HG03432 (cell line): ENCODE measurements at regions not wholly inside any gene's neighbourhood (a gene's known extent, or its start where the extent isn't known, plus 50 kb on each side); places are given as distances from the start of the nearest gene placed in this dataset.

Experiments
- ATAC-seq: cut with Tn5 transposase; IDR thresholded peaks from one replicate; pipeline ENCODE4 v1.9.1; 2021; ENCODE audit warnings: mild to moderate bottlenecking, moderate library complexity; ENCODE audit not compliant: unreplicated experiment

DNA sequence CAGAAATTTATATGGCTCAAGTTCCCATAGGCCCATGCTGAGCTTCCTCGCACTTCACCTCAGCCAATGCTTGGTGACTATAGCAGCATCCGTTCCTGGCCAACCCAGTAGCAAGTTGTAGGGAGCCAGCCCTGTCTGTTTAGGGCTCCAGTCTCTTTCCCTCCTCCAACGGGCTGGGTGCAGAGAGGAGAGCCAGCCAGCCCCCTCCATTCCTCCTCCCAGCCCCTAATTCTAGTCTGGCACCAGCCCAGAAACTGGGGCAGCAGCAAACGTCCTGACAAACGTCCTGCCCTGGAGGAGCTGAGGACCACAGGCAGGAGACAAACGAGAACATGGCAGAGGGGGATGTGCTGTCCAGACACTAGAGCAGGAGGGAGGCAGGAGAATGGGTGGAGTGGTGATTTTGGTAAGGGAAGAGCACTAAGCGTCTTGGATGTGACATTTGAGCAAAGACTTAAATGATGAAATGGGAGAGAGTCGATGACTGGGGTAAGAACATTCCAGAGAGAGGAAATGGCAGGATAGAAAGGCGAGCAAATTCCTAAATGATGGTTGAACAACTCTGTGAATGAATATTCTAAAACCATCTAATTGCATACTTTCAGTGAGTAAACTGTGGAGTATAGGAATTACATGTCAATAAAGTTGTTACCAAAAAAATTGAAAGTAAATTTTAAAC is 222.5 kb upstream of the DAPK1 start:
- ATAC-seq: no peak

DNA sequence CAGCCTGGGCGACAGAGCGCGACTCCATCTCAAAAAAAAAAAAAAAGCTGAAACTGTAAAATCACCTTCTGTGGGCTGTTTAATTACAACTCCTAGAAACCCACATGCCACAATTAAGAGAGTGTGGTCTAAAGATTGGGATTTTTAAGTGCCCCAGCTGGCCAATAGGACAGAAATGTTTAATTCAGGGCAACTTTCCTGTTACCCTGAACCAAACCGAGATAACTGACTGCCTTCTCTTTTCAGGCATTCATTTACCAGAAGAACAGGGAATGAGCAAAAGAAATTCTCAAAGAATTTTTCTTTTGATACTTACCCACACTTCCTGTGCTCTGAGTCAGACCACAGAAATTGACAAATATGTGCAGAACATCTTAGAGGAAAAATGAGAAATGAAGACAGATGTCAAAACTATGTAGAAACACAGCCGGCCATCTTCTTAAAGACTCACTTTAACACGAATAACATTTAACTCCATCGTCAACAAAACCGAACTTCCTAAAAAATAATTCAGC is 221.3 kb upstream of the DAPK1 start:
- no peak for ATAC-seq

DNA sequence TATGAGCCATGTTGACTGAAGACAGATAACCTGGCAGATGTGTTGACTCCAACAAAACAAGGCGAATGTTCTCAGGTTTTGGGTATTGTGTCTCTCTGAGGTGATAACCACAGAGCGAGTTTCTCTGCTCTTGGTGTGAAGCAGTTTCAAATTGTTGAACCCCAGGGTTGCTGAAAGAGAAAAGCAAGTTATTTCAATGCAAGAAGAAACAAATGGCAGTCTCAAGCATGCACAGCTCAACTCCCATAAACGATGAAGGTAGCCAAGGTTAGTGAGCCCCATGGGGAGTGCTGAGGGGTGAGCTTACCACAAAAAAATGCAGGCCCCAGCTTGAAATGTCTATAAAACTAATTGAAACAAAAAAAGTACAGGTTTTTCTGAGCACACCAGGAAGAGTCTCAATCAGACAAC is 220.8 kb upstream of the DAPK1 start:
- ATAC-seq: no peak

DNA sequence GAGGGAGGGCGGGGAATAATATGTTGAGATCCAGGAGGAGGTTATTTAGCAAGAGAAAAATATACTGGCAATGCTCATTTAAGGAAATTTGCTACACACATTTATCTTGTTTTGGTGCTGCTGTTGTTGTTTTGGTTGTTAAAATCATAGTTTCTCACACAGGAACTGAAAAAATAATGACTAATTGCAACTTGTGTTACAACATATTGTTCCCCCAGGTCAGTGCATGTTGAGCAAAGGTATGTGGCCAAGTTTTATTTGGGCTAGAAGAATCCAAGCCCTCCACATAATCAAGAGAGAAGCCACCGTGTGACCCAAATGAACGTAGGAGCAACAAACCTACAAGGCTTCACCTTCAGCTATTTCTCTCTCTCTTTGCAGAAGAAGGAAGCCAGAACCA is 220.3 kb upstream of the DAPK1 start:
- no peak for ATAC-seq

DNA sequence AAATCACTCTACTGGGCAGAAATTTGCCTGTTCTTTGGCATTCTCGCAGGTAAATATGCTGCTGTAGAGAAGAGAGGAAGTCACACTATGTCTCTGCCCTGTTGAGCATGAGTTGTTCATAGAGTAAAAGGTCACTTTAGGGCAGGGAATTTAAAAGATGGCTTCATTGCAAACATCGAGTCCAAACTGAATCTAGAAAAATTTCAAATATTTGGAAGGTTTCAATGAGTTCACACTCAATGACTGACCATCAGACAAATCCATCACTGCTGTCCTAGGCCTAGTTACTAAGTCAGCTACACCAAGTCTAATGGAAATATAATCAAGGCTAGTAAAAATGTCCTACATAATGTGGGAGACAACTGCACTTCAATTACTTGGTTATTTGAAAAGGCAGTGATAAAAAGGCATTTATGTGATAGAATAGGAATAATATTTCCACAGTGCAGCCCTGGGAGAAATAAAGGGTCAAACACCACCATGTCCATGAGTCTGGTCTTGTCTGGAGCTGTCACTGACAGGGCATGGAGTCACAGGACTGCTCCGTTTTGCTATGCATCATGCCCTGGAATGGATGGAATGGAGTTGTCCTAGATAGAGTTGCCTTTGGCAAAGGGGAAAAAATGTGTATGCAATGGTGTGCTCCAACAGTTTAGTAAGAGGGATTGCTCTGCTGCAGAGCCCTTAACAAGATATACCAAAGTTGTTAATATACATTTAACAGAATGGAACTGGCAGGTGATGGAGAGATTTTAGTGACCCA is 218.5 kb upstream of the DAPK1 start:
- no peak for ATAC-seq

DNA sequence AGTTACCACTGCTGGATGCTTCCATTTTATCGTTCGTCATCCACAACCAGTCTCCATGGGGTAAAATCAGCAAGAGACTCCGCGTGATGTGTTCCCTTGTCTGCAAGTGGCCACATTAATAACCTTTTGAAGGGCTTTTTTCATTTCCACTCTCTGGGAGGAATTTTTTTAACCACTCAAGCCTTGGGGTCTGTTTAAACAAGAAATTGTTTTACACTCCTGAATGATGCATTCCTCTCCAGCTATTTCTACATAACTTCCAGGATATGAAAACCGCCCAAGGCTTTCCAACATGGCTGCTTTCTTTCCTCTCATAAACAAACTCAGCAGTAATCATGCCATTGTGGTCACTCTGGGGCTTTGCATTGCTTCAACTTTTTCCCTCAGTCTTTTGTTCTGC is 217.2 kb upstream of the DAPK1 start:
- ATAC-seq: no peak

DNA sequence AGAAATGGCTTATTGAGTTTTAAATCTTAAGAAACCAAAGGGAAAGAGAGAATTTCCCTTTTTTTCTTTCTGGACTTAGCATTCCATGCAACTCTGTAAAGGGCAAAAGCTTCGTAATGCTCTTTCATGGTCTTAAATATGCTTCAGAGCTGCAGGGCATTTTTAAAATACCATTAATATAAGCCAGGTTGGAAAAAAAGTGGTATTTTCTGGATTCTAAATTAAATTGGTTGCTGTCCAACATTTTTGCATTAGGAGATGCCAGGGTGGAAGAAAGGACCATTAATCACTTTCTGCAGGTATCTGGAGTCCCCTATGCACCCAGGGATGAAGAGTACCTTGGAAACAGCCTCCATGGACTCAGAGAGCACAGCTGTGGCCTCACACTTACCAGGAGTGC is 215.1 kb upstream of the DAPK1 start:
- ATAC-seq: no peak

DNA sequence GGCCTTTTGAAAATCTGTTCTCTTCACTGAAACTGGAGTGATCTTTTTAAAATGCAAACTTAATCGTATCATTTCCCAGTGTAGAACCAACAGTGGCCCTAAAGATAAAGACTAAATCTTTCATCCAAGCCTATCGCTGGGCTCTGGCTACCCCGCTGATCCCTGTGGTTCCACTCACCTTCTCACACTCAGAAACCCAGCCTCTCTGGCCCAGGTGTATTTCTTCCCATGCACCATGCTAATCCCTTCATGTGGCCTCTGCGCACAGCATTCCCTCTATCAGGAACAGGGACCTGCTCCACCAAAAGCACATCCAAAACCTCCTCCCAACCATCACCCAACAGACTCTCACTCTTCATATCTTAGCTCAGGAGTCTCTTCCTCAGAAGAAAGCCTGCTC is 214.1 kb upstream of the DAPK1 start:
- ATAC-seq: no peak

DNA sequence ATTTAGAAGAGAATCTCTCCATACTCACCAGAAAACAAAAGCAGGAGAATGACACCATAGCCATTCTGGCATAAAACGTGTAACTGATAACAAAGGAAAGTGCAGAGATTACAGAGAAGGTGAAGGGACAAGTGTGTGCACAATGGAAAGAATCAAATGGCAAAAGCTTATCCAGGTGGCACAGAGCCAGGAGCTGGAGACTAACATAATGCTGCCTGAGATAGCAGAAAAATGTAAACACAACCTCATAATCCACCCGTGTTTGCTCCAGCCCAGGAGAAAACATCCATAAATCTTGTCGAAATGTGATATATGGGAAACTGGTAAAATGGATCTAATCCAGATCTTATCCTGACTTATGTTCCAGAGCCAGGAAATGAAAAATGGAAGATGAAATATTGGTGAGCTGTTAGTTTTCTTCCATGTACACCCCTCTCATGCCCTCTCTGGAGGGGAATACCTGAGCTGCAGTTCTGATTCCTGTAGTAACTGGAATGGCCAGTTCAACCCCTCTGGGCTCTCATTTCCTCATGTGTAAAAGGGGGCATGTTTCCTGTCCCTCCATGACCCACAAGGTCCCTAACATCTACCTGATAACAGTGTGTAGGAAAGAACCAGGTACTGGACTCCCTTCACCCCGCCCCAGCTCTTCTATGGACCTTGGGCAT is 212.3 kb upstream of the DAPK1 start:
- ATAC-seq: no peak

DNA sequence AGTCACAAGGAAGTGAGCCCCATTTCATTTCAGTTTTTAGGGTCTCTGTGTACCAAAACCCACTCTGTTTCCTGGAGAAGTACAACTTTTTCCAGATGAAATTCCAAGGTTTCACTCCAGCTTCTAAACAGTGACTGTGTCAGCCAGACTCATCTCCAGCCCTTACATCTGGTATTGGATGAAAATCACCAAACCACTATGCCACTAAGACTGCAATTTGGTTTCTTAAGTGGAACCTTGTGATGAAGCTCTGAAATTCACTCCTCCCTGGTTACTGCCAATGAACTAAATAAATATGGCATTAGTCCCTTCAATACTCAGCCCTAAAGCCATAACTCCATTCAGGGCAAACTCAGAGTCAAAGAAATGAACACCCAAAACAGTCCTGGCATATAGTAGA is 211.2 kb upstream of the DAPK1 start:
- no peak for ATAC-seq

DNA sequence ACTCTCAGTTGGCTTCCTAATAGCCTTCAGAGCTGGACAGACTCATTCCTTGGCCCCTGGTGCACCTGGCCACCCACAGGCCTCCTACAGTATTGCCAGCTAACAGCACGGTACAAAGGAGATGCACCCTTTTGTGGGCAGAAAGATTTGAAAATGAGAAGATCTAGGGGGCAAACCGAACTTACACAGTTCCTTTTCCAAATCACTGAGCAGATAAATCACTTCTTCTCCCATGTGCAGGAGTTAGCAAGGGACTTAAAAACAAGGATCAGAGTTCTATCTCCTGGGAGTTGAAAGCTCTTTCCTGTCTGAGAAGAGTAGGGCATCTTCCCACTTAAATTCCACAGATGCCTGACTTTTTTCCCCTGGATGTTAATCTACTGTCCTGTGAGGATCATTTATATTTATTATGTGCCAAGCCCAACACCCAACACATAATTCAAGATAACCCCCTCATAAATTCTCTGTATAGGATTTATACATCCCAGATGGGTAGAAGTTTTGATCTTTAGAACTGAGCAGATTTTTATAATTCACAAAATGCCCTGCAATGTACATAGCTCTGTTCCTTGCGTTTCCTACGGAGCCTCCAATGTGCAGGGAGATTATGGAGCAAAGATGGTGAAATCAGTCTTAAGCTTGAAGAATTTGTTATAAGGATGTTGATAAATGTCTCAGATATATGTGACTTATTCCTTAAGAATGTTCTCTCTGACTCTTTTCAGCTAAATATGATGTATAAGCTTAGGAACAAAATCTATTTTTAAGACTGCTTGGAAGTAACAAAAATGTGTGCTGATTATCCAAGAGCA is 207.2 kb upstream of the DAPK1 start:
- ATAC-seq: no peak

DNA sequence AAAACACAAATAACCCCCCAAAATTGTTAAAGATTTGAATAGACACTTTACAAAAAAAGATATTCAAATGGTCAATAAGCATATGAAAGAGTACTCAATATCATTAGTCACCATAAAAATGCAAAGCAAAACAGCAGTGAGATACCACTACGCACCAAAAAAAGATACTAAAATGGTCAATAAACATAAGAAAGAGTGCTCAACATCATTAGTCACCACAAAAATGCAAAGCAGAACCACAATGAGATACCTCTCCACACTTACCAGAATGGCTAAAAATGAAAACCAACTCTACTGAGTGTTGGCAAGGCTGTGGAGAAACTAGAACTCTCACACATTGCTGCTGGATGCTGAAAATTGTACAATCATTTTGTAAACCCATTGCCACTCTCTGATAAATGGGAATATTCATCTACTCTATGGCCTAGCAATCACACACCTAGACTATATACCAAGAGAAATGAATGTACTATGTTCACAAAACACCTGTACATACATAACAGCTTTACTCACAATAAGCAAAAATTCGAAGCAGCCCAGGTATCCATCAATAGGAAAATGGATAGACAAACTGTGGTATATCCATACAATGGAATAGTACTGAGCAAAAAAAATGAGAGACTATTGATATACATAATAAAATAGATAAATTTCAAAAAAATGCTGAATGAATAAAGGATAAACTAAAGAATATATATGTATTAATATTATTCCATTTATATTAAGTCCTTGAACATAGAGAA is 205.0 kb upstream of the DAPK1 start:
- ATAC-seq: no peak

DNA sequence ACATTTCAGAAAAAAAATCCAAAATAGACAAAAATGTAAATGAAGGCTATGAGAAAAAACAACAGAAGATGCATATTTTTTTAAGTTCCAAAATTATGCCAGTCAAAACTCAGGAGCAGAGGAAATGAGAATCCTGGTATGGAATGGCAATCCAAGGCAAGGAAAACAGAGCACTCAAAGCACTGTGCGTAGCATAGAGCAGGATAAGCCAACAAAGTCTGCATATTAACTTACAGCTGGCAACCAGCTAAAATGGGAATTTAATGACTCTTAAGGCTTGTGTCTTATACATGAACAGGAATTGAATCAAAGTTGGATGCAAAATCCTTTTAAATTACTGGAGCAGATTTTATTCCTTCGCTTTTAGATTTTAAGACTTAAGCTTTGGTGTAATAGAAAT is 203.5 kb upstream of the DAPK1 start:
- ATAC-seq: no peak

DNA sequence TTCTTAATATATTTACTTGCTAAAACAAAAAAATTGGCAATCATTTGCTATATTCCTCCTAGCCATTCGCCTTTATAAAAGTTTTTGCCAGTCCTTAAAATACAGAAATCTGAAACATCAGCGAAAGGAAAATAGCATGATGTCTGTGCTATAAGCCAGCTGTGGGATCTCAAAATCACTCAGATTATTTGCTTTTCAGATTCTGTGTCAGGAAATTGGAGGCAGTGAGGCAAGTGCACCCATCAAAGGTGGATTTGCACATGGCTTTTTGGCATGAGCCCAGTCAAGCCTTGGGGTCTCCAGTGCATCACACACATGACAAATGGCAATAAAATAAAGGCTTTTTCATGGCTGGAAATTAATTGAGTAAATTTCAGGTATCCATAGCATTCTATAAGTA is 196.8 kb upstream of the DAPK1 start:
- no peak for ATAC-seq

DNA sequence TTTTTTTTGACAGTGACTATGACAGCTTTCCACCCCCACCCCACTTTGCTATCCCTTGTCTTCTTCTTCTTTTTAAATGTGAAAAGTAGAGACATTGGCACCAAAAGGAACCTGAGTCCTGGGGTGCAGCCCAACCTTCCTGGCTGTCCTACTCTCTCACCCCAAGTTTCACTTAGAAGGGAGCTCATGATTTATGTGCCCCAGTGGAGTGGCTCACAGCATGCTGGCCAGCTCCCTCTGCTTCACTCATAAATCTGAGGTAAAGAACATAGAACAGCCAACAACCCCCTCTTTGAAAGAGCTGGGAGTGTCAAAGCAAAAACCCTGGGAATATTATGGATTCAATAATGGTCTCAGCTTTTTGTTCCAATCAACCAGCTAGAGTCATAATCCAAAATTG is 196.3 kb upstream of the DAPK1 start:
- ATAC-seq: no peak

DNA sequence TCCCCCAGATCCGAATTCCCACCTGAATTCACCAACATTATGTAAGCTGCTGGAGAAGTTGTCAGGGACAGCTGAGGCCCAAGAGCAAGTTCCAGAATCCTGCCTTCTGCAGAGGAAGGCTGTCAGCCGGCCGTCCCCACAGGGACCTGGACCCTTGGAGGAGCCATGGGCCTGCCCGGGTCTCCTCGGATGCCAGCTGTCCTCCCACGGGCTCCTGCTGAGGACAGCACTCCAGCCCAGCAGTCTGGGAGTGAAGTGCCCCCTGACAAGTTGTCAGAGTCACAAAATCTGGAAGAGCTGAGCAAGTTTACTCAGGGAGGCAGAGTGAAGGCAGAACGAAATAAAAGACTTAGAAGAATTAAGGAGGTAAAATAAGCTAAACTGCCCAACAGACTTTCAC is 192.5 kb upstream of the DAPK1 start:
- ATAC-seq: no peak

DNA sequence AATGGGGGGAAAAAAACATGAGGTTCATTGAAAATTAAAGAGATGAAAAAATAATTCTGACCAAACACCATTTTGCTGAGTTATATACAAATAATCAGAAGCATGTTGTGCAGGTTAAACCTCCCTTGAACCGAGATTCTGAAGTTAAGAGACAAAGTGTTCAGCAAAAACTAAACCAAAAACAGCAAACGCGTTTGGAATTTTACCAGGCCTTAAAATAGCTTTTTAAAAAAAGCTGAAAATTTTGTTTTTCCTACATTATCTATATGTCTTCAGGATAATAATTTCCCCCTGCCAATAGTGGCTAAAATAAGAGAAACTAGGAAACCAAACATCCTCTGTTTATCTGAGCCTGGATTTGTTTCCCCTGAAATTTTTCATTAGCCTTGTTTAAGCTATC is 191.7 kb upstream of the DAPK1 start:
- ATAC-seq: no peak

DNA sequence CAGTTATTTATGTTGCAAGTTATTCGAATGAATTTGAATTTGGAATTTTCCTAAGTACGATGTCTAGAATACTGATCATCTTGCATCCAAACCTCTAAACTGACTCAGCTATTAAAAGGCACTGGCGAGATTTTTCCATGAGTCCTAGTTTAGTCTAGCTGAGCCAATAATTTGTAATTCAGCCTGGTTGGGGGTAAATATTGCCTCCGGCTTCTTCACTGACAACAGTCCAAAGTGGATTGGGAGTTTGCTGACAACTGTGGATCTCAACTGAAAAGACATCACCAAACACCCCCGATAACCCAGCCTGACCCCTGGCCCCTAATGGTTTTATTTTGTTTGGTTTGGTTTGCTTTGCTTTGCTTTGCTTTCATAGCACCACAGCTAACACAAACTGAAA is 189.8 kb upstream of the DAPK1 start:
- no peak for ATAC-seq

DNA sequence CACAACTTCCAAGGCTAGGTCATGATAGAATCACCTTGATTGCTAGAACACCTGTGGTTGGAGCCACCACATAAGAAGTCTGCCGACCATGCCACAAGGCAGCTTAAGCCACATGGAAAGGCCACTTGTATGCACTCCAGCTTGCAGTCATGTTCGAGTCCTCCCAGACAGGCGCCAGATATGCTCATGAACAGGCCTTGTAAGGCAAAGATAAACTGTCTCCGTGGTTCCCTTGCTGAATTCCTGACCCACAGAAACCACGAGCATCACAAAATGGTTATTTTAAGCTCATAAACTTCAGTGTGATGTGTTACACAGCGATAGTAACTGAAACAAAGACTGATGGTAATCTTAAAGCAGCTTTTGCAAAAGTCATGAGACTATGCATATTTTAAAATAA is 188.4 kb upstream of the DAPK1 start:
- ATAC-seq: no peak

DNA sequence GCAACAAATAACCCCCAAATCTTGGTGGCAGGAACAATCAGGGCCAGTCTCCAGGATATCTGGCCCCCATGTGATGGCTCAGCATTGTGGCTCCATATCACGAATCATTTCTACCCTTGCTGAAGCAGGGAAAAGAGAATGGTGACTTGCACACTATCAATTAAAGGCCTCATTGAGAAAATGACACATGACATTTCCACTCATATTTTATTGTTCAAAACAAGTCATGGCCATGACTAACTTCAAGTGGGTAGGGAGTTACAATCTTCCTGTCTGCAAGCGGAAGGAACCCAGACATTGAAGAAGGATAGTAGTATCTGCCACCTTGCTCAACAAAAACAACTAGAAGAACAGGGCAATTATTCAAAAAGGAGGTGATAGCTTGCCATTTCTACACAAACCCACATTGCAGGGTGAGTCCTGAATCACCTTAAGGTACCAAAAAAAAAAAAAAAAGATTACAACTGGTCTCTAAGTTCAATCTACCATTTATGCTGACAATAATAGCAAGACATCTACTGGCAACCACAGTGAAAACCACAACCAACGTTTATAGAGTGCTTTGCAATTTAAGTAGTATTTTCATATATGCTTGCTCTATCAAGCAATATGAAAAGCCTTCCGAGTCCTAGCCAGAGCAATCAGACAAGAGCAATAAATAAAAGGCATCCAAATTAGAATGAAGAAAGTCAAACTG is 186.7 kb upstream of the DAPK1 start:
- ATAC-seq: no peak
